Skeletal muscle tissue (tissue), 3 donors: ENCODE measurements at regions not wholly inside any gene's neighbourhood (a gene's known extent, or its start where the extent isn't known, plus 50 kb on each side); places are given as distances from the start of the nearest gene placed in this dataset.

Source experiments
- H3K27ac ChIP-seq: one replicate; pipeline ENCODE4 v1.7.0; 2013; ENCODE audit warnings: mild to moderate bottlenecking, low read depth, low read length, inconsistent platforms
- H3K27me3 ChIP-seq, 3 donors: one replicate each; pipeline ENCODE4 v1.7.0; 2013; ENCODE audit warnings: low read length in 3 of 3; ENCODE audit not compliant: control insufficient read depth in 3 of 3, insufficient read depth in 3 of 3
- H3K36me3 ChIP-seq, 3 donors: one replicate each; pipeline ENCODE4 v1.7.0; 2013; ENCODE audit warnings: low read length in 3 of 3; ENCODE audit not compliant: control insufficient read depth in 3 of 3, insufficient read depth in 3 of 3
- H3K4me1 ChIP-seq, 3 donors: one replicate each; pipeline ENCODE4 v1.7.0; 2013; ENCODE audit warnings: low read length in 3 of 3, mild to moderate bottlenecking in 3 of 3; ENCODE audit not compliant: control insufficient read depth in 3 of 3, insufficient read depth in 3 of 3
- H3K4me3 ChIP-seq, 3 donors: one replicate each; pipeline ENCODE4 v1.7.0; 2013; ENCODE audit warnings: low read length in 3 of 3
- H3K9ac ChIP-seq, 3 donors: one replicate each; pipeline ENCODE4 v1.7.0; 2013; ENCODE audit warnings: low read length in 3 of 3, mild to moderate bottlenecking in 3 of 3, moderate library complexity in 2 of 3, low read depth in 1 of 3
- H3K9me3 ChIP-seq, 3 donors: one replicate each; pipeline ENCODE4 v1.7.0; 2013; ENCODE audit warnings: low read length in 3 of 3; ENCODE audit not compliant: control insufficient read depth in 3 of 3
- donor health status: Osteomylitis.

DNA sequence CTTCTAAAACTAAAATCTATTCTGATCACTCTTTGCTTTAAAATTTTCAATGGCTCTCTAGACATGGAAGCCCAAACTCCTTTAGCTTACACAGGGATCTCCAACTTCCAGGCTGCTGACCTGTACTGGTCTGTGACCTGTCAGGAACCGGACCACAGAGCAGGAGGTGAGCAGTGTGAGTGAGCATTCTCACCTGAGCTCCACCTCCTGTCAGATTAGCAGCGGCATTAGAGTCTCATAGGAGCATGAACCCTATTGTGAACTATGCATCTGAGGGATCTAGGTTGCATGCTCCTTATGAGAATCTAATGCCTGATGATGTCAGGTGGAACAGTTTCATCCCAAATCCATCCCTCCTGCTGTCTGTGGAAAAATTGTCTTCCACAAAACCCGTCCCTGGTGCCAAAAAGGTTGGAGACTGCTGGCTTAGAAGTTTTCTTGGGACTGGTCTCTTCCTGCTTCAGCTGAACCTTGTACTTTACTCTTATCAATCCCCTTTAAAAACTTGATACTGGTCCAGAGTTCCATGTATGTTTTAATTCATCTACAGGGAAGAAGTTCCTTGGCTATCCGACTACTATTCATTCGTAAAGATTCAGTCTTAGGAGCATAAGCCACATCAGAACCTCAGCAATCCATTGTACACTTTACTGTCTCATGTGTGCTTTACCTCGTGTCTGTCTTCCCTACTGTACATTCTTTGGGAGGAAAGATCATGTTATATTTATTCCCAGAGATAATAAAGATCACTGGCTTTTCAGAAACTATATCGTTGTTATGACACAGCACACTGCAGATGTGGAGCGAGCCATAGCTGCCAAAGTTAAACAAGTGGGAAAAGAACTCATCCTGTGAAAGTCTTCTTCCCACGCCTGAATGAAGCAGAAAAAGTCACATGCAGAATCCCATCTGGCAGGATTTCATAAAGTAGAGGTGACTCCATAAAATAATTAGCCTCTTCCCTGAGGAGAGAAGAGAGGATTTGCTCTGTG is 183.8 kb downstream of the LRATD1 start:
- H3K4me1 ChIP-seq, result no peaks in the 10 kb centered on the region

DNA sequence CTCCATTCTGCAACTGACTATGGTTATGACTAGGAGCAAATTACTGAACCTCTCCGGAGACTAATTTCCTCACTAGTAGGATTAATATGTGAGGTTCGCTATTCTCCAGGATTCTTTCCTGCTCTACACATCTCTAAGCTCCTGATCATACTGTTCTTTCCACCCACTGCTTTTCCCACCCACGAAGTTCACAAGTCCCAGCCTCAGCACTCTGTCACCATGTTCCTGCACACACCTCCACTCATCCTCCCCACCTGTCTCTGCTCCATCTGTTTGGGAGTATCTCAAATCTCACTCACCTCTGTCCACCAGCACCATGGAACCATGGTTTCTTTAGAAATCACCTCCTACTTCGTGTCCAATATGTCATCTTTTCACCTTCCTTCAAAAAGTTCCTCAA is 185.3 kb downstream of the LRATD1 start:
- Histone ChIP-seq H3K9me3 (no peaks in the 10 kb centered on the region), H3K4me3 (no peak overlapping the region), H3K9ac (no peak overlapping the region), H3K36me3 (no peaks in the 10 kb centered on the region), H3K27ac (no peak overlapping the region), H3K4me1 (no peaks in the 10 kb centered on the region), H3K27me3 (no peaks in the 10 kb centered on the region)

More for the DNA sequence above, 183.8 kb downstream of the LRATD1 start:
- H3K36me3 ChIP-seq, result no peaks in the 10 kb centered on the region
- no peak overlapping the region for H3K27ac ChIP-seq
- H3K27me3 ChIP-seq, result no peaks in the 10 kb centered on the region
- H3K4me3 ChIP-seq, result no peak overlapping the region
- H3K9me3 ChIP-seq, result peaks cover 0 to 3% (median 0%) of the 10 kb centered on the region in 3 donors
- H3K9ac ChIP-seq, result no peak overlapping the region

DNA sequence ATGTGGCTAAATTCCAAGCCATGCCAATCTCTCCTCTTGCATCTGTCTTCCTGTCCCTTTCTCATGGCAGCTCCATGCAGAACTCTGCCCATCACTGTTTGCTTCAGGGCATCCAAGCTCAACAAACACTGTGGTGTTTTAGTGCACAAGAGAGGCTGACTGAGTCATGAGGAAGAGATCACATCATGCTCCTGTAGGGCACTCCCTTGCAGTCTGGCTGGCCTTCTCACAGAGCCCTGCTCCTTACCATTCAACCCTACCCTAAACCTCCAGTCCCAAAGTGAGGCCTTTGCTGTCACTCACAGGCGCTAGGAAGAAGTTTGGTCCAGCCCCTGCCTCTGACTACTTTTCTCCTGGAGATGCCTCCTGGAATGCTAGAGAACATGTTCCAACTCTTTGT is 194.0 kb downstream of the LRATD1 start:
- H3K9me3 ChIP-seq, result no peaks in the 10 kb centered on the region
- H3K27me3 ChIP-seq, result no peaks in the 10 kb centered on the region
- H3K27ac ChIP-seq, result no peak overlapping the region
- H3K4me3 ChIP-seq, result no peak overlapping the region
- H3K36me3 ChIP-seq, result no peaks in the 10 kb centered on the region
- H3K9ac ChIP-seq, result no peak overlapping the region
- no peaks in the 10 kb centered on the region for H3K4me1 ChIP-seq

DNA sequence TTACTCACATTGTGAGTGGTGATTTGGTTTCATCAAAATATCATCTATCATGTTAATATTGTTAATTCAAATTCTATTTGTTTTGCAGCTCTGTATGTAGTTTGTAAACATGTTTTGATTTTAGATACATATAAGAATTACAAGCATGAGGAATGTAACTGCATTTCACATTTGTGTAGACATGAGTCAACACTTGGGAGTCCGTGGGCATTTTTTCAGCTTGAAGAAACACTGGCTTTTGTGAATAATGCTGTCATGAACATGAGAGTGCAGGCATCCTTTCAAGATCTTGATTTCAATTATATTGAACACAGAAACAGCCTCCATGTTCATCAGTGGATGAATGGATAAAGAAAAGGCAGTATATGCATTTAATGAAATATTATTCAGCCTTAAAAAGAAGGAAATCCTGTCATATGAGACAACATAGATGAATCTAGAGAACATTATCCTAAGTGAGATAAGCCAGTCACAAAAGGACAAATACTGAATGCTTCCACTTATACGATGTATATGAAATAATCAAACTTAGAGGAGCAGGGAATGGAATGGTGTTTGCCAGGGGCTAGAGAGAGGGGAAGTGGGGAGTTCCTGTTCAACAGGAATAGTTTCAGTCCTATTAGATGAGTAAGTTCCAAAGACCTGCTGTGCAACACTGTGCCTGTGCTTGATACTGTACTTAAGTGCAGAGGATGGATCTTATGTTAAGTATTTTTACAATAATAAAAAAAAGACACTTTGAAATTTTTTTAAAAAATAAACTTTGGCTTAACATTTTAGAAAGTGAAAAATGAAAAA is 194.9 kb downstream of the LRATD1 start:
- H3K27me3 ChIP-seq, result no peaks in the 10 kb centered on the region
- H3K36me3 ChIP-seq, result no peaks in the 10 kb centered on the region

DNA sequence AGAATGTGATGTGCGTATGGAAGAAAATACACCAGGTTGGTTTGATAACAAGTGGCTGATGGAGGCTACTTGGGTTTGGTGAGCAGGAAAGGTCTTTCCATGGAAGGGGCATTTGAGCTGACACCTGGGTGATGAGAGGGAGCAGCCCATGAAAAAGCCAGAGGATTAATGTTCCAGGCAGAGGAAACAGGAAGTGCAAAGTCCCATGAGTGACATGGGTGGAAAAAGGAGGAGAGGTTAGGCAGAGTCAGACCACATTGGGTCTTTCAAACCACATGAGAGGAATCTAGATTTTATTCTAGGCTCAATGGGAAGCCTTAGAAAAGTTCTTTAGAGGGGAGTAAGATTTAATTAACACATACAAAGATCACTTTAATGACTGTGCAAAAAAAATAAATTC is 195.7 kb downstream of the LRATD1 start:
- H3K36me3 ChIP-seq, result no peaks in the 10 kb centered on the region
- H3K4me3 ChIP-seq, result no peak overlapping the region
- no peaks in the 10 kb centered on the region for H3K27me3 ChIP-seq

More for the DNA sequence above, 194.9 kb downstream of the LRATD1 start:
- H3K27ac ChIP-seq, result no peak overlapping the region
- H3K9me3 ChIP-seq, result no peaks in the 10 kb centered on the region
- no peak overlapping the region for H3K4me3 ChIP-seq
- no peaks in the 10 kb centered on the region for H3K4me1 ChIP-seq
- H3K9ac ChIP-seq, result no peak overlapping the region

DNA sequence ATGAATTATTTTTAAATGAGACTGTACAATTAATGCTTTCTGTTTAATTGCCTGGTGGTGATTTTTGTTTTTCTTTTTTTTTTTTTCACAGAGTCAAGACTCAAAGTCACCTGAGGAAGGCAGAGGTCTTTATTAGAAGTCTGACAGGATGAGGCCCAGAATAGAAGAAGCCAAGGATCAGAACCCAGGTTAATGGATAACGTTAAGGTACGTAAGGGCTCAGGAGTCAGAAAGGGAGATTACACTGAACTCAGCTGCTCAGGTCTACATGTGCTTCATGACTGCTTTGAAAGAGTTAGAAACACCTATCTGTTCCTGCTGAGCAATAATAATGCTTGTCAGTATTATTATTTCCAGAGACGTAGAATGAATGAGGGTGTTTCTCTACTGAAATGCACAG is 196.5 kb downstream of the LRATD1 start:
- no peak overlapping the region for H3K4me3 ChIP-seq
- H3K4me1 ChIP-seq, result no peaks in the 10 kb centered on the region
- H3K9me3 ChIP-seq, result no peaks in the 10 kb centered on the region
- H3K36me3 ChIP-seq, result no peaks in the 10 kb centered on the region
- H3K27ac ChIP-seq, result no peak overlapping the region
- no peak overlapping the region for H3K9ac ChIP-seq
- no peaks in the 10 kb centered on the region for H3K27me3 ChIP-seq

More for the DNA sequence above, 195.7 kb downstream of the LRATD1 start:
- H3K4me1 ChIP-seq, result no peaks in the 10 kb centered on the region
- no peak overlapping the region for H3K27ac ChIP-seq
- no peaks in the 10 kb centered on the region for H3K9me3 ChIP-seq
- H3K9ac ChIP-seq, result no peak overlapping the region

DNA sequence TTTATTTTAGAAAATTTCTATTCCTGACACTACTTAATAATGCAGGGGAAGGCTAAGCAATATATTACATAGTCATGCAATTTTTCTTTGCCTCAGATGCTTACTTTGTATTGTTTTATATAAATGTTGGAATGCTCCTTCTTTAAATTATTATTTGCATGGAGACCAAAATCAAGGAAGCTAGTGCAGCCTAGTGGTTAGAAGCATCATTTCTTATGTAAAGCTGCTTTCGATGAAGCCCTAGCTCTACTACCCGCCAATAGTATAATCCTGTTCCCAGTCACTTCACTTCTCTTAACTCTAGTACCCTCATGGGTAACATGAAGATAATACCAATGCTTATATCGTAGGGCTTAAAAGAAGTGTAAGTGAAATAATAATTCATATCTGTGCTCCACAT is 198.9 kb downstream of the LRATD1 start:
- no peaks in the 10 kb centered on the region for H3K4me1 ChIP-seq
- no peaks in the 10 kb centered on the region for H3K27me3 ChIP-seq
- no peak overlapping the region for H3K9ac ChIP-seq
- no peaks in the 10 kb centered on the region for H3K36me3 ChIP-seq
- H3K9me3 ChIP-seq, result no peaks in the 10 kb centered on the region
- H3K4me3 ChIP-seq, result no peak overlapping the region
- H3K27ac ChIP-seq, result no peak overlapping the region

DNA sequence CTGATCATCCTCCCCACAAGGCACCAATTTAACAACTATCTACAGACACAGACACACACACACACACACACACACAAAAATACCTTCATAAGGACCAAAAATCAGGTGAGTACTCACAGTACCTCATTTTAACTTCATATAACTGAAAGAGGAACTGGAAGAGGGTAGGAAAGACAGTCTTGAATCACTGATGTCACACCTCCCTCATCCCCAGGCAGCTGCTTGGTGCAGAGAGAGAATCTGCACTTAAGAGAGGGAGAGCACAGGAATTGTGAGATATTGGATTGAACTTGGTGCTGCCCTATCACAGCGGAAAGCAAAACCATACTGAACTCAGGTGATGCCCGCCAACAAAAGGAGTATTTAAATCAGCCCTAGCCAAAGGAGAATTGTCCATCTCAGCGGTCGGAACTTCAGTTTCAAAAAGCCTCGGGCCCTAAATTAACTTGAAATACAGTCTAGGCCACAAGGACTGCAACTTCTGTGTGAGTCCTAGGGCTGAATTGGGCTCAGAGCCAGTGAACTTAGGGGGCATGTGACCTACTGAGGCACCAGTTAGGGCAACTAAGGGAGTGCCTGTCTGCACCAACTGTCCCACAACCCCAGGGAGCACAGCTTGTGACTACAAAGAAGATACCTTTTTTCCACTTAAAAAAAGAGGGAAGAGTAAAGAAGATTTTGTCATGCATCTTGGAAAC is 211.1 kb downstream of the LRATD1 start:
- H3K9me3 ChIP-seq, result no peaks in the 10 kb centered on the region
- H3K36me3 ChIP-seq, result no peaks in the 10 kb centered on the region
- H3K4me3 ChIP-seq, result no peak overlapping the region
- no peak overlapping the region for H3K9ac ChIP-seq
- H3K27me3 ChIP-seq, result no peaks in the 10 kb centered on the region
- H3K27ac ChIP-seq, result no peak overlapping the region
- H3K4me1 ChIP-seq, result no peaks in the 10 kb centered on the region

DNA sequence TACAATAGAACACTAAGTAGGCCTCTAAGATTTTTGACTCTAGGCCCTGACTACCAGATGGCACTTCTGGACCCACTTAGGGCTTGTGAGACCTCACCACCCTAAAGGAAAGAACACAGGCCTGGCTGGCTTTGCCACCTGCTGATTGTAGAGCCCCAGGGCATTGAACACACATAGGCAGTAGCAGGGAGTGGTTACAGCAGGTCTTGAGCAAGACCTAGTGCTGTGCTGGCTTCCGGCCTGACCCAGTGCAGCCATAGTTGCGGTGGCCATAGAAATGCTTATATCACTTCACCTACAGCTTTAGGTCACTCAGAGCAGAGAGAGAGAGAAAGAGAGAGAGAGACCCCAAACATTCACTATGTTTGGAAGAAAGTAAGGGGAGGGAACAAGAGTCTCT is 223.2 kb downstream of the LRATD1 start:
- no peaks in the 10 kb centered on the region for H3K27me3 ChIP-seq
- no peak overlapping the region for H3K4me3 ChIP-seq
- no peaks in the 10 kb centered on the region for H3K36me3 ChIP-seq
- peaks cover 0 to 4% (median 0%) of the 10 kb centered on the region in 3 donors for H3K9me3 ChIP-seq
- H3K4me1 ChIP-seq, result no peaks in the 10 kb centered on the region
- H3K27ac ChIP-seq, result no peak overlapping the region
- H3K9ac ChIP-seq, result no peak overlapping the region
